AG04450 (cell line): ENCODE measurements at regions not wholly inside any gene's neighbourhood (a gene's known extent, or its start where the extent isn't known, plus 50 kb on each side); places are given as distances from the start of the nearest gene placed in this dataset.
A peak's percentile ranks its signal among the peaks of the same experiment; 100 is the strongest.

Source experiments
- CTCF ChIA-PET: fragments of 300-600, 350-600 bp; formaldehyde crosslinking; extraction: SDS; loops from one replicate; lab custom pipeline; 2022; ENCODE audit warnings: antibody characterized with exemption, inconsistent platforms; lab: Charles Lee
- POLR2A ChIA-PET: fragments of 350-600 bp; formaldehyde crosslinking; extraction: SDS; loops from one replicate; lab custom pipeline; 2021; ENCODE audit warnings: antibody characterized with exemption, inconsistent platforms; lab: Yijun Ruan, JAX
- DNase-seq: peaks from one replicate; pipeline ENCODE4 v3.0.0-alpha.2; 2011; ENCODE audit warnings: low read depth, low spot score
- H3K27ac ChIP-seq: one replicate; pipeline ENCODE4 v1.5.1; 2012; ENCODE audit warnings: low read depth, low read length, control low read depth
- H3K27me3 ChIP-seq: one replicate; pipeline ENCODE4 v1.6.0; 2012; ENCODE audit warnings: low read length; ENCODE audit not compliant: control insufficient read depth, insufficient read depth
- H3K4me3 ChIP-seq: 2 replicates; pipeline ENCODE4 v1.5.1; 2011; ENCODE audit warnings: mild to moderate bottlenecking, low read depth, low read length, control low read depth
- H3K9me3 ChIP-seq: 2 replicates; pipeline ENCODE4 v1.5.1; 2012; ENCODE audit warnings: low read length; ENCODE audit not compliant: control insufficient read depth, insufficient read depth
- CTCF ChIP-seq: IDR thresholded peaks from 2 replicates; pipeline ENCODE4 v1.5.1; 2011; ENCODE audit warnings: low read depth, low read length, control low read depth, inconsistent platforms

GRCh38 chr12:89020689-89021088 is 331.6 kb downstream of the DUSP6 start:
- TF ChIP-seq CTCF = no peak
- CTCF ChIA-PET = interaction anchor here (0.6 to 6.2 kb wide), 9 partner anchors 18 to 524 kb away, joined by 3 to 224 read pairs (median 16); partner anchors contain the start of gene GALNT4
- no peak for DNase-seq
- Histone ChIP-seq H3K27me3 (no peaks in the 10 kb centered on the region), H3K9me3 (no peaks in the 10 kb centered on the region), H3K4me3 (no peak overlapping the region), H3K27ac (no peak overlapping the region)
- POLR2A ChIA-PET = no interaction called here

- no peak overlapping the region for H3K27ac ChIP-seq
- H3K27me3 ChIP-seq = no peaks in the 10 kb centered on the region
- no peak overlapping the region for H3K4me3 ChIP-seq
- TF ChIP-seq CTCF = no peak
- POLR2A ChIA-PET = interaction anchor here (1.0 kb wide), 1 partner anchor 331 kb away, joined by 4 read pairs; no protein-coding TSS in a partner anchor
- H3K9me3 ChIP-seq = no peaks in the 10 kb centered on the region
- DNase-seq = no peak
- CTCF ChIA-PET = interaction anchor here (0.6 to 6.2 kb wide), 29 partner anchors 11 to 1925 kb away, joined by 3 to 224 read pairs (median 5); partner anchors contain the start of genes DUSP6 and GALNT4
Observed at GRCh38 chr12:89020121-89020480, 332.2 kb downstream of the DUSP6 start.

GRCh38 chr12:89019439-89020120 is 332.7 kb downstream of the DUSP6 start:
- H3K27me3 ChIP-seq = no peaks in the 10 kb centered on the region
- POLR2A ChIA-PET = interaction anchor here (0.6 to 1.0 kb wide), 3 partner anchors 331 to 441 kb away, joined by 3 to 5 read pairs (median 4); partner anchors contain the start of gene DUSP6
- CTCF ChIA-PET = interaction anchor here (0.6 to 6.2 kb wide), 56 partner anchors 9 to 1926 kb away, joined by 3 to 224 read pairs (median 4); partner anchors contain the start of genes DUSP6 and GALNT4
- H3K9me3 ChIP-seq = no peaks in the 10 kb centered on the region
- DNase-seq = peak; percentile 69
- no peak overlapping the region for H3K27ac ChIP-seq
- peak overlapping the region; percentile 46 for H3K4me3 ChIP-seq
- peak; percentile 98 for TF ChIP-seq CTCF

- Histone ChIP-seq H3K27ac (no peak overlapping the region), H3K27me3 (no peaks in the 10 kb centered on the region), H3K9me3 (no peaks in the 10 kb centered on the region), H3K4me3 (peak overlapping the region; percentile 31)
- TF ChIP-seq CTCF = peak; percentile 82
- ChIA-PET POLR2A (no interaction called here), CTCF (interaction anchor here (0.6 to 6.2 kb wide), 48 partner anchors 9 to 1905 kb away, joined by 3 to 224 read pairs (median 4); partner anchors contain the start of genes DUSP6, GALNT4, KITLG and POC1B)
- DNase-seq = peak; percentile 46
Observed at GRCh38 chr12:89016970-89017778, 335.1 kb downstream of the DUSP6 start.
